CD4-positive, CD25-positive, alpha-beta regulatory T cell (primary cell): ENCODE measurements at regions not wholly inside any gene's neighbourhood (a gene's known extent, or its start where the extent isn't known, plus 50 kb on each side); places are given as distances from the start of the nearest gene placed in this dataset.

Experiments used
- ATAC-seq, 2 donors: fragments of 150-1000 bp; cut with Tn5 transposase; one replicate each; pipeline ENCODE4 v1.10.0; 2021; ENCODE audit warnings: low read depth in 2 of 2, moderate number of reproducible peaks in 2 of 2, moderate library complexity in 1 of 2
- DNase-seq, 3 donors: peaks; one replicate each; pipeline versions ENCODE4 v3.0.0 to v3.0.0-alpha.2; 2012 to 2022; ENCODE audit warnings: mixed read lengths in 1 of 3
- H3K27ac ChIP-seq: one replicate; pipeline ENCODE4 v1.7.0; 2013; ENCODE audit warnings: mild to moderate bottlenecking, low read length; ENCODE audit not compliant: insufficient read depth, poor library complexity, severe bottlenecking
- H3K27me3 ChIP-seq: one replicate; pipeline ENCODE4 v1.7.0; 2013; ENCODE audit warnings: low read length; ENCODE audit not compliant: control insufficient read depth, insufficient read depth
- H3K36me3 ChIP-seq: one replicate; pipeline ENCODE4 v1.7.0; 2013; ENCODE audit warnings: mild to moderate bottlenecking, low read length, moderate library complexity; ENCODE audit not compliant: control insufficient read depth, insufficient read depth
- H3K4me1 ChIP-seq: 2 replicates; pipeline ENCODE4 v1.7.0; 2013; ENCODE audit warnings: mild to moderate bottlenecking, low read length; ENCODE audit not compliant: insufficient read depth, control insufficient read depth, poor library complexity, severe bottlenecking
- H3K4me3 ChIP-seq: one replicate; pipeline ENCODE4 v1.7.0; 2013; ENCODE audit warnings: low read depth, mild to moderate bottlenecking, low read length, moderate library complexity
- H3K9me3 ChIP-seq, 2 experiments: 1 replicate in 1 of 2; 2 replicates in 1 of 2; pipeline ENCODE4 v1.7.0; 2013; ENCODE audit warnings: low read length in 2 of 2, mild to moderate bottlenecking in 1 of 2, moderate library complexity in 1 of 2; ENCODE audit not compliant: control insufficient read depth in 2 of 2
- H3K27ac Mint-ChIP-seq, 3 donors: one replicate each; pipeline ENCODE4 v1.8.0; 2020 to 2022; ENCODE audit warnings: mild to moderate bottlenecking in 3 of 3, mixed read lengths in 3 of 3, moderate library complexity in 2 of 3
- H3K27me3 Mint-ChIP-seq: one replicate; pipeline ENCODE4 v1.8.0; 2022; ENCODE audit warnings: mild to moderate bottlenecking, mixed read lengths
- H3K36me3 Mint-ChIP-seq: one replicate; pipeline ENCODE4 v1.8.0; 2020; ENCODE audit warnings: mixed read lengths
- H3K4me1 Mint-ChIP-seq, 4 donors: one replicate each; pipeline ENCODE4 v1.8.0; 2020 to 2022; ENCODE audit warnings: mixed read lengths in 4 of 4, mild to moderate bottlenecking in 1 of 4
- H3K4me3 Mint-ChIP-seq, 4 donors: one replicate each; pipeline ENCODE4 v1.8.0; 2020 to 2022; ENCODE audit warnings: mild to moderate bottlenecking in 4 of 4, mixed read lengths in 4 of 4, moderate library complexity in 3 of 4
- H3K9me3 Mint-ChIP-seq, 7 donors: one replicate each; pipeline ENCODE4 v1.8.0; 2020 to 2022; ENCODE audit warnings: mixed read lengths in 7 of 7, mild to moderate bottlenecking in 3 of 7, moderate library complexity in 2 of 7

GRCh38 chr2:224183086-224183485, 144.0 kb upstream of the SERPINE2 start:
- Histone ChIP-seq H3K27me3 (no peaks in the 10 kb centered on the region), H3K9me3 (peaks cover 0 to 2% of the 10 kb centered on the region in 2 experiments), H3K36me3 (no peaks in the 10 kb centered on the region), H3K4me3 (no peak overlapping the region), H3K4me1 (no peaks in the 10 kb centered on the region), H3K27ac (no peak overlapping the region)
- H3K27me3 Mint-ChIP-seq = no peaks in the 10 kb centered on the region
- no peaks in the 10 kb centered on the region for H3K4me1 Mint-ChIP-seq
- no peak overlapping the region for H3K27ac Mint-ChIP-seq
- no peaks in the 10 kb centered on the region for H3K36me3 Mint-ChIP-seq
- H3K4me3 Mint-ChIP-seq = no peak overlapping the region
- no peak for ATAC-seq
- DNase-seq = no peak
- H3K9me3 Mint-ChIP-seq = peaks cover 0 to 7% (median 0%) of the 10 kb centered on the region in 7 donors

DNA sequence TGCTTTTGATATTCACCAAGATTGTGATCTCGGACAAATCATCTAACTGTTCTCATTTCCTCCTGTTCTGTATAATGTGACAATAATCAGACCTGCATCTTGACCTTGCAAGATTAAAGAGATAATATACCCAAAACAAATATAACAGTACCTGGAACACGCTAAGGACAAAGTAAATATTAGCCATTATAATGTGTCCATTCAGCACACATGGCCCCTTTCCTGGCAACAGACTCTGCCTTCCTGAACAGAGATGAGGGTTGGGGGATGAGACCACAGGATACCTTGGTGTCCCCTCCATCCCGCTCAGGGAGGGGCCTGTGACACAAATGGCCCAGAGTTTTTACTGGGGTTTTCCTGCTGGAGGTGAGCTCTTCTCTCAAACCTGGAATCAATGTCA, 143.4 kb upstream of the SERPINE2 start:
- Mint-ChIP-seq H3K4me1 (no peaks in the 10 kb centered on the region), H3K27ac (no peak overlapping the region), H3K36me3 (no peaks in the 10 kb centered on the region), H3K27me3 (no peaks in the 10 kb centered on the region), H3K9me3 (peaks cover 0 to 3% (median 0%) of the 10 kb centered on the region in 7 donors), H3K4me3 (no peak overlapping the region)
- H3K9me3 ChIP-seq = peaks cover 0 to 1% of the 10 kb centered on the region in 2 experiments
- ATAC-seq (no peak), DNase-seq (no peak)
- H3K27me3 ChIP-seq = no peaks in the 10 kb centered on the region
- no peaks in the 10 kb centered on the region for H3K36me3 ChIP-seq
- H3K27ac ChIP-seq = no peak overlapping the region
- H3K4me1 ChIP-seq = no peaks in the 10 kb centered on the region
- H3K4me3 ChIP-seq = no peak overlapping the region

DNA sequence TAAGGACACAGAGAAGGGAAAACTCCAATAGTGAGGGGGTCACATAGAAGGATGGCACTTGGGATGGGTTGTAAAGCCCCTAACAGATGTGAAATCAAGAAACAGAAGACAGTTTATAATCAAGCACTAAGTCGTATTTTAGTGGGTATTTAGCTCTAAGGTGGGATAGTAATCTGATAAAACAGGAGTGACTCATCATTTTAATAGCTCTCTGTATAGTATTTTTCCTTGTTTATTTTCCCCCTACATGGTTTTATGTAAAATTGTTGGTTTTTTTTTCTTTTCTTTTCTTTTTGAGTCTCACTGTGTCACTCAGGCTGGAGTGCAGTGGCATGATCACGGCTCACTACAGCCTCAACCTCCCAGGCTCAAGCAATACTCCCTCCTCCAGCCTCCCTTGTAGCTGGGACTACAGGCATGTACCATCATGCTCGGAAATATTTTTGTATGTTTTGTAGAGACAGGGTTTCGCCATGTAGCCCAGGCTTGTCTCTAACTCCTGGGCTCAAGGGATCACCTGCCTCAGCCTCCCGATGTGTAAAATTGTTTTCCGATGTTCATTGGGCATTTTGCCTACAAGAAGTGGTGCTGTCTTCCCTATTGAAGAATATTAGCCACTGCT, 142.6 kb upstream of the SERPINE2 start:
- DNase-seq (no peak), ATAC-seq (no peak)
- Mint-ChIP-seq H3K36me3 (no peaks in the 10 kb centered on the region), H3K27me3 (no peaks in the 10 kb centered on the region), H3K4me1 (no peaks in the 10 kb centered on the region), H3K4me3 (no peak overlapping the region), H3K27ac (no peak overlapping the region), H3K9me3 (peaks cover 0 to 3% (median 0%) of the 10 kb centered on the region in 7 donors)
- H3K4me3 ChIP-seq = no peak overlapping the region
- no peak overlapping the region for H3K27ac ChIP-seq
- H3K27me3 ChIP-seq = no peaks in the 10 kb centered on the region
- no peaks in the 10 kb centered on the region for H3K36me3 ChIP-seq
- no peaks in the 10 kb centered on the region for H3K9me3 ChIP-seq
- H3K4me1 ChIP-seq = no peaks in the 10 kb centered on the region

DNA sequence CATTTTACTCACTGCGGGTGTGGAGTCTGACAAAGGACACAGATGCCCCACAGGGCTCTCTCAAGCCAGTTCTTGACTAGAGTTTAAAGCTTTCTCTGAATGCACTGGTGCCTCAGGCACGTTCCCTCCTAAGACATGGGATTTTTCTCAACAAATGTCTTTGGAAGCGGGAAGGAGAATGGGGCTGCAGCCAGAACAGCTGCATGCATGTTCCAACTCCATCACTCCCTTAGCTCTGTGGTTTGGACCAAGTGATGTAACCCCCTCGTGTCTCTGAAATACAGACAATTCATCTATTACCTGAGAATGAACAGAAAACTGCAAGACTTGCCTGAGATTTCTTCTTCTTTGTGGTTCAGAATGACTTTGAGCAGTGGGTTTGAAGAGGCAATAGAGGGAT, 141.7 kb upstream of the SERPINE2 start:
- H3K27ac Mint-ChIP-seq = no peak overlapping the region
- DNase-seq = no peak
- no peaks in the 10 kb centered on the region for H3K36me3 ChIP-seq
- H3K4me1 Mint-ChIP-seq = no peaks in the 10 kb centered on the region
- no peaks in the 10 kb centered on the region for H3K27me3 ChIP-seq
- peaks cover 0 to 1% (median 0%) of the 10 kb centered on the region in 7 donors for H3K9me3 Mint-ChIP-seq
- H3K27ac ChIP-seq = no peak overlapping the region
- H3K27me3 Mint-ChIP-seq = no peaks in the 10 kb centered on the region
- no peak overlapping the region for H3K4me3 Mint-ChIP-seq
- no peaks in the 10 kb centered on the region for H3K36me3 Mint-ChIP-seq
- H3K9me3 ChIP-seq = no peaks in the 10 kb centered on the region
- no peak overlapping the region for H3K4me3 ChIP-seq
- no peaks in the 10 kb centered on the region for H3K4me1 ChIP-seq
- no peak for ATAC-seq

GRCh38 chr2:224178056-224178455, 139.0 kb upstream of the SERPINE2 start:
- H3K27me3 ChIP-seq = peaks cover 1% of the 10 kb centered on the region
- H3K27ac Mint-ChIP-seq = no peak overlapping the region
- H3K4me1 Mint-ChIP-seq = no peaks in the 10 kb centered on the region
- ATAC-seq (no peak), DNase-seq (no peak)
- H3K4me3 ChIP-seq = no peak overlapping the region
- H3K4me1 ChIP-seq = no peaks in the 10 kb centered on the region
- H3K27ac ChIP-seq = no peak overlapping the region
- no peaks in the 10 kb centered on the region for H3K36me3 Mint-ChIP-seq
- peaks cover 0 to 1% (median 0%) of the 10 kb centered on the region in 7 donors for H3K9me3 Mint-ChIP-seq
- H3K36me3 ChIP-seq = no peaks in the 10 kb centered on the region
- H3K27me3 Mint-ChIP-seq = peaks cover 5% of the 10 kb centered on the region
- no peak overlapping the region for H3K4me3 Mint-ChIP-seq
- H3K9me3 ChIP-seq = no peaks in the 10 kb centered on the region

- peaks cover 1% of the 10 kb centered on the region for H3K27me3 ChIP-seq
- Mint-ChIP-seq H3K4me1 (no peaks in the 10 kb centered on the region), H3K9me3 (no peaks in the 10 kb centered on the region), H3K36me3 (no peaks in the 10 kb centered on the region), H3K27ac (no peak overlapping the region), H3K4me3 (no peak overlapping the region), H3K27me3 (peaks cover 13% of the 10 kb centered on the region)
- no peak overlapping the region for H3K27ac ChIP-seq
- ATAC-seq (no peak), DNase-seq (no peak)
- no peaks in the 10 kb centered on the region for H3K9me3 ChIP-seq
- no peak overlapping the region for H3K4me3 ChIP-seq
- no peaks in the 10 kb centered on the region for H3K4me1 ChIP-seq
- H3K36me3 ChIP-seq = no peaks in the 10 kb centered on the region
Measured at GRCh38 chr2:224175538-224175937, 136.5 kb upstream of the SERPINE2 start.

DNA sequence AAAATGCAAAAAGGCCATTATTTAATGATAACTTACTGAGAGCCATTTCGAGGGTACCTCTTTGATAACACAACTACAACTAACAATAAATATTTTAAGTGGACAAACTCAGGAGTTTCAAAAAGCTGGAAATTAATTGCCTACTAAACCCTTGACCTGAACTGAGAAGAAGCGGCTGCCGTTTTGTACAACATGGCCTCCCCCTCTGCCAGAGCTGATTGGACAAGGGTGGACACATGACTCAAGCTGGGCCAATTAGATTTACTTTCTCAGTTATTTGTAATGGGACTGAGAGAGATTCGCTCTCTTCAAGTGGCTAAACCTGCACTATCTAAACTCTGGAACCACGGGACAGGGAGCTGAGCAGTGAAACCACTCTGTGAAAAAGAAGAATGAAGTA, 135.9 kb upstream of the SERPINE2 start:
- no peak for ATAC-seq
- H3K4me3 ChIP-seq = no peak overlapping the region
- H3K27me3 Mint-ChIP-seq = peaks cover 13% of the 10 kb centered on the region
- no peak overlapping the region for H3K27ac ChIP-seq
- H3K9me3 Mint-ChIP-seq = no peaks in the 10 kb centered on the region
- H3K4me1 Mint-ChIP-seq = no peaks in the 10 kb centered on the region
- no peaks in the 10 kb centered on the region for H3K36me3 ChIP-seq
- no peaks in the 10 kb centered on the region for H3K36me3 Mint-ChIP-seq
- no peak overlapping the region for H3K4me3 Mint-ChIP-seq
- peaks cover 1% of the 10 kb centered on the region for H3K27me3 ChIP-seq
- no peaks in the 10 kb centered on the region for H3K4me1 ChIP-seq
- no peak for DNase-seq
- no peak overlapping the region for H3K27ac Mint-ChIP-seq
- H3K9me3 ChIP-seq = no peaks in the 10 kb centered on the region

GRCh38 chr2:224174521-224174920, 135.4 kb upstream of the SERPINE2 start:
- Mint-ChIP-seq H3K4me1 (no peaks in the 10 kb centered on the region), H3K27ac (no peak overlapping the region), H3K4me3 (no peak overlapping the region), H3K27me3 (peaks cover 13% of the 10 kb centered on the region), H3K36me3 (no peaks in the 10 kb centered on the region), H3K9me3 (no peaks in the 10 kb centered on the region)
- H3K9me3 ChIP-seq = no peaks in the 10 kb centered on the region
- H3K27me3 ChIP-seq = peaks cover 1% of the 10 kb centered on the region
- H3K4me3 ChIP-seq = no peak overlapping the region
- no peak for ATAC-seq
- no peak for DNase-seq
- no peaks in the 10 kb centered on the region for H3K4me1 ChIP-seq
- H3K27ac ChIP-seq = no peak overlapping the region
- H3K36me3 ChIP-seq = no peaks in the 10 kb centered on the region
